IMR-90 (cell line): ENCODE measurements at regions not wholly inside any gene's neighbourhood (a gene's known extent, or its start where the extent isn't known, plus 50 kb on each side); places are given as distances from the start of the nearest gene placed in this dataset.

Experiments
- BHLHE40 ChIP-seq: fragments of 150-350 bp; IDR thresholded peaks from 2 replicates; pipeline ENCODE4 v1.6.1; 2016; ENCODE audit warnings: mild to moderate bottlenecking, low read depth, low read length
- CEBPB ChIP-seq: IDR thresholded peaks from 2 replicates; pipeline ENCODE4 v1.6.1; 2012; ENCODE audit warnings: low read depth, low read length, improper control_type of control experiment
- CTCF ChIP-seq: conservative IDR thresholded peaks from 2 replicates; pipeline ENCODE4 v1.5.1; 2012; ENCODE audit warnings: mild to moderate bottlenecking, low read depth, low read length, improper control_type of control experiment
- ELK1 ChIP-seq: fragments of 150-350 bp; IDR thresholded peaks from 2 replicates; pipeline ENCODE4 v1.6.1; 2016; ENCODE audit warnings: low read depth, mild to moderate bottlenecking, low read length, moderate library complexity, borderline replicate concordance
- FOS ChIP-seq: fragments of 150-350 bp; IDR thresholded peaks from 2 replicates; pipeline ENCODE4 v1.6.1; 2016; ENCODE audit warnings: low read depth, low read length
- POLR2A ChIP-seq: IDR thresholded peaks from 2 replicates; pipeline ENCODE4 v1.6.1; 2012; ENCODE audit warnings: mild to moderate bottlenecking, low read depth, low read length
- RAD21 ChIP-seq: IDR thresholded peaks from 2 replicates; pipeline ENCODE4 v1.6.1; 2012; ENCODE audit warnings: low read length, improper control_type of control experiment
- RCOR1 ChIP-seq: IDR thresholded peaks from 2 replicates; pipeline ENCODE4 v1.6.1; 2012; ENCODE audit warnings: mild to moderate bottlenecking, low read length, improper control_type of control experiment; ENCODE audit not compliant: insufficient replicate concordance
- RFX5 ChIP-seq: IDR thresholded peaks from 2 replicates; pipeline ENCODE4 v1.8.0; 2012; ENCODE audit warnings: low read depth, mild to moderate bottlenecking, low read length, moderate library complexity

- TF ChIP-seq CTCF (no peak), FOS (no peak), POLR2A (no peak), RAD21 (no peak), CEBPB (no peak), ELK1 (no peak), BHLHE40 (no peak), RFX5 (no peak), RCOR1 (no peak)
These were observed 233.9 kb upstream of the MAP3K1 start for GRCh38 chr5:56581426-56581825.
